Renal pelvis (tissue), 1 donor: ENCODE measurements at regions not wholly inside any gene's neighbourhood (a gene's known extent, or its start where the extent isn't known, plus 50 kb on each side); places are given as distances from the start of the nearest gene placed in this dataset.

Experiments used
- DNase-seq: peaks from one replicate; pipeline ENCODE4 v3.0.0-alpha.2; 2013

GRCh38 chr4:133759428-133759827 lies 442.2 kb downstream of the PABPC4L start:
- no peak for DNase-seq

- no peak for DNase-seq
Measured at GRCh38 chr4:133741766-133742165, 459.8 kb downstream of the PABPC4L start.

DNA sequence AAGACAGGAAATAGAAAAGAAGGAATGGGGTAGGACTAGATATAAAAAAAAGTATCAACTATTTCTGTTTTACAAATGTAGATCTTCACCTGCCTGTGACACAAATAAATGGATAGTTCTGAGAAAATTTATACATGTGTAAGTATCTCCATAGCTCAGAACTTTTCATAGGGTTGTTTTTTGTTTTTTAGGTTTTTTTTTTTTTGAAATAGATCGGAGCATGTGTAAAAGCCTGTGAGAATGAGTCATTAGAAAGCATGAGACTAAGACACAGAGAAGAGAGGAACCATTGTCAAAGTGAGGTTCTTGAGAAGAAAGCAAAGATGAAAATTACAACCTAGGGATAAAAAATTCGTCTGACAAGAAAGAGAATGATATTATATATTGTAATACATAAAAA lies 481.6 kb downstream of the PABPC4L start:
- DNase-seq: no peak

DNA sequence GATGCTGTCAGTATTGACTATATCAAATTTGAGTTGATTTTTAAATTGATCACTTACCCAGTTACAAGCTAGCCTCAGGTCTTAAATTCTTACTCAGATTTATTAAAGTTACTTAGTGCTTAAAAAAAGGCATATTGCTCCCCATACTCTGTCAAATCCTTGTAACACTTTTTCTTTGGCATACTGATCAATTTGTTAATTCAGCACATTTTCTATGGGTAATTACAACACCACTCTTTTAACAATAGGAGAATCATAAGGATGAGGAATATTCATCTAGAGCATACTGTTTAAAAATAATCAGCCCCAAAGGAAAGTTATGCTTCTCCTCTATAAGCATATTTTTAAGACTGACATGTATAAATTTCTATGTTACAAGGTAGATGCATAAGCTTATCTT lies 482.5 kb downstream of the PABPC4L start:
- DNase-seq: no peak

DNA sequence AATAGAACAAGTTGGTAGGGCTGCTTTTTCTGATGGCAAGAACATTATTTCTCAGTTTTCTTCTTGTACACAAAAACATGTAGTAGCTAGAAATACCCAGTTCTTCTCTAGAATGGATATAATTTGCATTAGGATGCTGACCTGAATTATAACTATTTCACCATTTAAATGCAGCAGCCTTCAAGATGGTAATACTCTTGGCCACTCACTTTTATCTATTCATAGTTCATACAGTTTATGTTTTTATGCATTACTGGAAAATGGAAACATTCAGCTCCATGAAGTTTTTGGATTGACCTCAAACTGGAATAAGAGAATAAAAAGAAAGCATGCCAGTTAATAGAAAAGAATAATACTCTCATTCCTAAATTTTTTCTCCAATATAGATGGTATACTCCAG lies 487.4 kb downstream of the PABPC4L start:
- DNase-seq: no peak

- no peak for DNase-seq
Measured at GRCh38 chr4:133713340-133713739, 488.2 kb downstream of the PABPC4L start.

GRCh38 chr4:133711817-133712216 lies 489.8 kb downstream of the PABPC4L start:
- no peak for DNase-seq

GRCh38 chr4:133694416-133694815 lies 507.2 kb downstream of the PABPC4L start:
- no peak for DNase-seq

DNA sequence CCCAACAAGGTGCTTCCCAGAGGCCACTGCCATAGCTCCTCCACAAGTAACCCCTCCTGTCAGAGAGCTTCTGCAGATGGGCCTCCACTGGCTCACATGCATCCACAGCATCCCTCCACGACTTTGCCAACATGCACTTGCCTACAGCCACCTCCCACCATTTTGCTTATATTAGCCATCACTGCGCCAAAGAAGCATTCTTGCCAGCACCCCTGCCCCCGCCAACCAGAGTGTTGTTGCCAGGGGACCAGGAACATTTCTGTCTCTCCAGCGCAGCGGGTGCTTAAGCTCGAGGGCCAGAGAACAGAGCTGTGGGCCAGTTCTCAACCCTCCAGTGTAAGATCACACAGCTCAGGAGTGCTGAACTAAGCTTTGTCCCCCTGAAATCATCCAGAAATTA lies 517.6 kb downstream of the PABPC4L start:
- no peak for DNase-seq

- DNase-seq: no peak
Measured at GRCh38 chr4:133668061-133668851, 519.2 kb downstream of the PCDH10 start.

- DNase-seq: no peak
Measured at GRCh38 chr4:133647206-133647605, 498.1 kb downstream of the PCDH10 start.

GRCh38 chr4:133641191-133641590 lies 492.1 kb downstream of the PCDH10 start:
- no peak for DNase-seq

DNA sequence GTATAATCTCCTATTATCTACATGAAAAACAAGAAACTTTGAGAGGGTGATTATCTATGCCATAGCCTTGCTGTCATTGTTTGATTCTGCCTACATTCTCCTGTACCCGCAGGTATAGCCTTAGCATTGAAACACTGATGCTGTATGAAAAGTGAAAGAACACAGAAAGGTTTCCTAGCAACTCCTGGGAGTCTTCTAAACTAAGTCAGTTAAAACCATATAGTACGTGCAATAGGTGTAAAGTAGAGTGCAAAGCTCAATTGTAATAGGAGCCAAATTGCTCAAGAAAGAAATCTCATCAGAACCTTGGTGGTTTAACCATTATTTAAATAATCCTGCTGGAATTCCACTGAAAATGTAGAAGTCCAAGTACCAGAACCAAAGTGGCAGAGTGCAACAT lies 489.7 kb downstream of the PCDH10 start:
- DNase-seq: no peak

DNA sequence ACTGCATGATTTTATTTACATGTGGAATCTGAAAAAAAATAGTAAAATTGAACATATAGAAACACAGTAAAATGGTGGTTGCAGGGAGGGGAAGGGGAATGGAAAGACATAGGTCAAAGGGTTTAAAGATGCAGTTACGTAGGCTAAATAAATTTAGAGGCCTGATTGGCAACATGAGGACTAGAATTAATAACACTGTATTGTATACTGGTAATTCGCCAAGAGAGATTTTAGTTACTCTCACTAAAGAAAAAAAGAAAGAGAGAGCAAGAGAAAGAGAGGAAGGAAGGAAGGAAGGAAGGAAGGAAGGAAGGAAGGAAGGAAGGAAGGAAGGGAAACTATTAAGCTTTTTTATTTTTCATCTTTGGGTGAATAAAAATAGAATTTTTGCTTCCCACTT lies 488.1 kb downstream of the PCDH10 start:
- no peak for DNase-seq

- peak; percentile 3 for DNase-seq
Measured at GRCh38 chr4:133624744-133625143, 475.6 kb downstream of the PCDH10 start.

DNA sequence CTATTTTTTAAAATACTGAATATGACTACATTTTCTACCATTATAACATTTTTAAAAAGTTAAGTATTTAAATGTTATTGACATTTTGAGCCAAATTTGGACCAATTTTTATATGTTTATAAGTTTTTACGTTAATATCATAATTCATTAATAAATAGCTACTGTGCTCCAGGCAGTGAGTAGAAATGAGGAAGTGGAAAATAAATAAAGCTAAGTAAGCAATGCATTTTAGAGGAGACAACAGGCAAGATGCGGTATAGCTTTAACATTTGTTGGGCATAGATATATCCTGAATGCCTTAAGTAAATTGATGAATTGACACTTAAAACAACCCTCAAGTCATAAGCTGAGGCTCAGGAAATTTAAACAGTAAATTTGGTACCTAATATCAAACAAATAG lies 474.8 kb downstream of the PCDH10 start:
- no peak for DNase-seq

DNA sequence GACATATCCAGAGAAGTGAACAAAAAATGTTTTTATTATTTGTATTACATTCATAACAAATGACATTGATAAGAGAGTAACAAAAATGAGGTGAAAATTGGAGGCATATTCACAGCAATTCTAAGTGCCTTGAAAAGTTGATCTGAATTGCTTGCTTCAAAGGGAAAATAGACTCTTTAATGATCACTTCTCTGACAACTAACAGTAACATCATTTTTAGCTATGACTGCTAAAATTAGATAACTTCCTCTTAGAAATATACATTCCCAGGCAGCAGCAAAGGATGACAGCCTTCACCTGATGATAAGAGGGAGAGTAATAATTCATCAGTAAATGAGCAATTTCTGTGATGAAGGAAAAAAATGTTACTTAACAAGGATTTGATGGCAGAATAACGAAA lies 472.5 kb downstream of the PCDH10 start:
- no peak for DNase-seq

DNA sequence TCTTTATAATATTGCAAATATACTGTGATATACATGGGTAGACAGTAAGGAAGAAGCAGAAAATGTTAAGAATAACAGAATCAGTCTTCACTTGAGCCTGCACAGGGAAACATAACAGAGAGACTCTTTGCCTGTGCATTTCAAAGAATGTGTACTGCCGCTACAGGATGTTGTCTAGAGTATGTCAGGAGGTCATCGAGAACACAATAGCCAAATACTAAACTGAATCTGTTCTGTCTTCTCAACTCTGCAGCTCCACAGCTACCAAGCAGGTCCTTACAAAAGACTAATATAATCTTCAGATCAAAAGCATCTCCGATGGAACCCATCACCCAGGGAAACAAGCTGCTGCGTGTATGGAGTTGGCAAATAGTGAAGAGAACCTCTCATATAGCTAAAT lies 471.5 kb downstream of the PCDH10 start:
- DNase-seq: no peak

DNA sequence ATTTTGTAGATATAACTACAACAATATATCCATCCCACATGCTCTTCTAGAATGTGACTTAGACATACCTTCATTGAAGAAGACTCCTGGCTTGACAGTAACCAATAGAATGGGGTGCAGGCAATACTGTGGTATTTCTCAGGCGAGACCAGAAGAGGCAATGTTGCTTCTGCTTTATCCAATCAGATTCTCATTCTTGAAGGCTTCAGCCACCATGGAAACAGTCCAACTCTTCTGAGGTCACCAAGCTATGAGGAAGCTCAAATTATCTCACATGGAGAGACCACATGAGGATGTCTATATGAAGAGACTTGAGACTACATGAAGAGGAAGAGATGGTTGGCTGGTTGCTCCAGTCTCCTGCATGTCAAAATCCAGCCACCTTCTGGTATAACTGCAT lies 469.9 kb downstream of the PCDH10 start:
- DNase-seq: no peak

- DNase-seq: no peak
Measured at GRCh38 chr4:133600008-133600407, 450.9 kb downstream of the PCDH10 start.

GRCh38 chr4:133598779-133599178 lies 449.7 kb downstream of the PCDH10 start:
- DNase-seq: no peak

- no peak for DNase-seq
Measured at GRCh38 chr4:133597251-133597650, 448.2 kb downstream of the PCDH10 start.

DNA sequence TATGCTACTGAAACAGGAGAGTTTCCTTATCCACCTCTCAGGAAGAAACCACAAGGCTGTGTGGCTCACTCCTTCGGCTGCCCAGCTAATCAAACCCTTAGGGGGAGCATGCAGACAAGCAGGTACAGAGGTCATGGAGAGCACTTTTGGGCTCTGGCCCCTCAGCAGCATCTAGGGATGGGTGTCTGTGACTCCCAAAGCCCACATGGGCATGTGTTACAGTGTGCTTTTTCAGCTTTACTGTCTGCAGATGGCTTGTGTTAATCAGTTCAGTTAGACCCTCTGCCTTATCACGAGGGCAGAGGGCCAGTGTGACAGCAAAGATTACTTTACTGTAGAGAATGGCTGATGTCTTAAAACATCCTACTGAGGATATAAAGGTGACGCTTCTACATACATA lies 447.4 kb downstream of the PCDH10 start:
- no peak for DNase-seq
